GM18505 (cell line): ENCODE measurements at regions not wholly inside any gene's neighbourhood (a gene's known extent, or its start where the extent isn't known, plus 50 kb on each side); places are given as distances from the start of the nearest gene placed in this dataset.
"Not testable (repeated sequence)": the region's sequence is repeated elsewhere in the genome, so short reads cannot be mapped to it uniquely, and the experiment has no call there.

Experiments
- ATAC-seq: cut with Tn5 transposase; IDR thresholded peaks from one replicate; pipeline ENCODE4 v1.9.1; 2021; ENCODE audit not compliant: unreplicated experiment
- POLR2A ChIP-seq: IDR thresholded peaks from 4 replicates; pipeline ENCODE4 v1.6.1; 2011; ENCODE audit warnings: borderline replicate concordance; ENCODE audit not compliant: insufficient read depth, insufficient read length; ENCODE audit errors: extremely low read depth

GRCh38 chr18:57947117-57947516 lies 96.9 kb upstream of the NEDD4L start:
- no peak for TF ChIP-seq POLR2A
- ATAC-seq, result no peak

- TF ChIP-seq POLR2A, result no peak
- ATAC-seq, result no peak
These were observed 100.3 kb upstream of the NEDD4L start for GRCh38 chr18:57943723-57944122.

- no peak for TF ChIP-seq POLR2A
- no peak for ATAC-seq
These were observed 101.5 kb upstream of the NEDD4L start for GRCh38 chr18:57942493-57942892.

- no peak for ATAC-seq
- TF ChIP-seq POLR2A, result no peak
These were observed 102.1 kb upstream of the NEDD4L start for GRCh38 chr18:57941841-57942489.

GRCh38 chr18:57940166-57940660 lies 103.8 kb upstream of the NEDD4L start:
- no peak for ATAC-seq
- TF ChIP-seq POLR2A, result no peak

GRCh38 chr18:57934375-57934774 lies 109.7 kb upstream of the NEDD4L start:
- not testable (repeated sequence) for ATAC-seq

GRCh38 chr18:57931038-57931437 lies 113.0 kb upstream of the NEDD4L start:
- ATAC-seq, result no peak
- no peak for TF ChIP-seq POLR2A

GRCh38 chr18:57930476-57930875 lies 113.5 kb upstream of the NEDD4L start:
- no peak for TF ChIP-seq POLR2A
- ATAC-seq, result no peak

GRCh38 chr18:57929922-57930321 lies 114.1 kb upstream of the NEDD4L start:
- no peak for TF ChIP-seq POLR2A
- no peak for ATAC-seq

- no peak for ATAC-seq
- TF ChIP-seq POLR2A, result no peak
These were observed 115.6 kb upstream of the NEDD4L start for GRCh38 chr18:57928466-57928865.

- no peak for TF ChIP-seq POLR2A
- no peak for ATAC-seq
These were observed 116.5 kb upstream of the NEDD4L start for GRCh38 chr18:57927511-57927910.

GRCh38 chr18:57925706-57926105 lies 118.3 kb upstream of the NEDD4L start:
- ATAC-seq, result no peak
- TF ChIP-seq POLR2A, result no peak

- no peak for TF ChIP-seq POLR2A
- ATAC-seq, result no peak
These were observed 120.4 kb upstream of the NEDD4L start for GRCh38 chr18:57923611-57924010.

- no peak for ATAC-seq
- TF ChIP-seq POLR2A, result no peak
These were observed 119.8 kb upstream of the ATP8B1 start for GRCh38 chr18:57922885-57923284.

GRCh38 chr18:57921708-57922107 lies 118.6 kb upstream of the ATP8B1 start:
- no peak for ATAC-seq
- no peak for TF ChIP-seq POLR2A

GRCh38 chr18:57920036-57920435 lies 116.9 kb upstream of the ATP8B1 start:
- ATAC-seq, result no peak
- TF ChIP-seq POLR2A, result no peak

GRCh38 chr18:57918601-57919000 lies 115.5 kb upstream of the ATP8B1 start:
- ATAC-seq, result no peak
- TF ChIP-seq POLR2A, result no peak
